OCI-LY3 (cell line): ENCODE measurements at regions not wholly inside any gene's neighbourhood (a gene's known extent, or its start where the extent isn't known, plus 50 kb on each side); places are given as distances from the start of the nearest gene placed in this dataset.

ENCODE experiments used
- H2AFZ ChIP-seq: fragments of 200-600, 300-600 bp; shearing (Covaris generic); 2 replicates; pipeline ENCODE4 v1.6.0; 2014; ENCODE audit warnings: antibody characterized with exemption, low read depth, low read length
- H3K27ac ChIP-seq: fragments of 200-600, 300-600 bp; sonication (generic); 2 replicates; pipeline ENCODE4 v1.5.1; 2014; ENCODE audit warnings: mild to moderate bottlenecking, low read length, moderate library complexity, mixed read lengths
- H3K27me3 ChIP-seq: fragments of 200-600, 300-600 bp; sonication (generic); 2 replicates; pipeline ENCODE4 v1.6.1; 2014; ENCODE audit warnings: low read depth, low read length, mixed read lengths
- H3K36me3 ChIP-seq: fragments of 200-600, 300-600 bp; sonication (generic); replicated peaks from 2 replicates; pipeline ENCODE3; 2014; ENCODE audit warnings: low read depth, low read length, mixed read lengths
- H3K4me1 ChIP-seq: fragments of 300-600, 200-600 bp; sonication (generic); 2 replicates; pipeline ENCODE4 v1.6.1; 2014; ENCODE audit warnings: low read length, mixed read lengths
- H3K4me2 ChIP-seq: fragments of 200-600, 300-600 bp; sonication (generic); 2 replicates; pipeline ENCODE4 v1.6.1; 2014; ENCODE audit warnings: low read length, mixed read lengths
- H3K4me3 ChIP-seq: fragments of 300-600, 200-600 bp; sonication (generic); 2 replicates; pipeline ENCODE4 v1.5.1; 2014; ENCODE audit warnings: antibody characterized with exemption, mild to moderate bottlenecking, low read length, moderate library complexity
- H3K79me2 ChIP-seq: fragments of 300-600, 200-600 bp; shearing (Covaris generic); 2 replicates; pipeline ENCODE4 v1.6.1; 2014; ENCODE audit warnings: mild to moderate bottlenecking, low read length, mixed read lengths
- H3K9ac ChIP-seq: fragments of 300-600, 200-600 bp; shearing (Covaris generic); 2 replicates; pipeline ENCODE4 v1.6.0; 2014; ENCODE audit warnings: mild to moderate bottlenecking, low read length, moderate library complexity
- H3K9me3 ChIP-seq: fragments of 200-600, 300-600 bp; shearing (Covaris generic); 2 replicates; pipeline ENCODE4 v1.6.1; 2014; ENCODE audit warnings: low read length, mixed read lengths; ENCODE audit not compliant: insufficient read depth
- H4K20me1 ChIP-seq: fragments of 200-600, 300-600 bp; sonication (generic); 2 replicates; pipeline ENCODE4 v1.6.1; 2016; ENCODE audit warnings: low read length, mixed read lengths; ENCODE audit not compliant: insufficient read depth
- EZH2phosphoT487 ChIP-seq: fragments of 200-600 bp; shearing (Covaris generic); IDR thresholded peaks from 2 replicates; pipeline ENCODE4 v1.6.1; 2018; ENCODE audit warnings: antibody characterized with exemption, mixed run types, low read depth
- TF ChIP-seq, protein P1 (sequence below): fragments of 200-600, 300-600 bp; sonication (generic); IDR thresholded peaks from 2 replicates; pipeline ENCODE4 v1.5.1; 2014; ENCODE audit warnings: antibody characterized with exemption, low read length, low read depth

DNA sequence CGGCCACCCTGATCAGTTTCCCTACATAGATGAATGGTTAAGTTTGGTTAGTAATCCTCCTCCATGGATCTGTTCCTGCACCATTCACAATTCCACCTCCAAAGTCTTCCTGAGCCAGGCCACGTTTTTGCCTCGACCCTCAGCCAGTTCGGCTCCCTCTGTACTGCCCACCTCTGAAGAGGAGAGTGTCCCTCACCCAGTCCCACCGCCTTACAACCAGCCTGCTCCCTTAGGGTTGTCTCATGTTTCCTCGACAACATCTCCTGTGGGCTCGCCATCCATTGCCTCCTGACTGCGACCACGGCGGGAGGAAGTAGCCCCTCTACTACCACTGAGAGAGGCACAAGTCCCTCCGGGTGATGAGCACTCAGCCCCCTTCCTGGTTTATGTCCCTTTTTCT is 338.0 kb upstream of the CNTNAP5 start:
- Histone ChIP-seq H3K9ac (no peak overlapping the region), H3K4me2 (no peak overlapping the region), H3K27ac (no peak overlapping the region), H3K4me3 (no peak overlapping the region), H3K4me1 (no peaks in the 10 kb centered on the region), H4K20me1 (no peaks in the 10 kb centered on the region), H3K27me3 (no peaks in the 10 kb centered on the region), H2AFZ (no peak overlapping the region), H3K36me3 (no peaks in the 10 kb centered on the region), H3K9me3 (no peaks in the 10 kb centered on the region), H3K79me2 (no peaks in the 10 kb centered on the region)
- TF ChIP-seq EZH2phosphoT487 = no peak
- TF ChIP-seq, protein P1, sequence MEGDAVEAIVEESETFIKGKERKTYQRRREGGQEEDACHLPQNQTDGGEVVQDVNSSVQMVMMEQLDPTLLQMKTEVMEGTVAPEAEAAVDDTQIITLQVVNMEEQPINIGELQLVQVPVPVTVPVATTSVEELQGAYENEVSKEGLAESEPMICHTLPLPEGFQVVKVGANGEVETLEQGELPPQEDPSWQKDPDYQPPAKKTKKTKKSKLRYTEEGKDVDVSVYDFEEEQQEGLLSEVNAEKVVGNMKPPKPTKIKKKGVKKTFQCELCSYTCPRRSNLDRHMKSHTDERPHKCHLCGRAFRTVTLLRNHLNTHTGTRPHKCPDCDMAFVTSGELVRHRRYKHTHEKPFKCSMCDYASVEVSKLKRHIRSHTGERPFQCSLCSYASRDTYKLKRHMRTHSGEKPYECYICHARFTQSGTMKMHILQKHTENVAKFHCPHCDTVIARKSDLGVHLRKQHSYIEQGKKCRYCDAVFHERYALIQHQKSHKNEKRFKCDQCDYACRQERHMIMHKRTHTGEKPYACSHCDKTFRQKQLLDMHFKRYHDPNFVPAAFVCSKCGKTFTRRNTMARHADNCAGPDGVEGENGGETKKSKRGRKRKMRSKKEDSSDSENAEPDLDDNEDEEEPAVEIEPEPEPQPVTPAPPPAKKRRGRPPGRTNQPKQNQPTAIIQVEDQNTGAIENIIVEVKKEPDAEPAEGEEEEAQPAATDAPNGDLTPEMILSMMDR = no peak

DNA sequence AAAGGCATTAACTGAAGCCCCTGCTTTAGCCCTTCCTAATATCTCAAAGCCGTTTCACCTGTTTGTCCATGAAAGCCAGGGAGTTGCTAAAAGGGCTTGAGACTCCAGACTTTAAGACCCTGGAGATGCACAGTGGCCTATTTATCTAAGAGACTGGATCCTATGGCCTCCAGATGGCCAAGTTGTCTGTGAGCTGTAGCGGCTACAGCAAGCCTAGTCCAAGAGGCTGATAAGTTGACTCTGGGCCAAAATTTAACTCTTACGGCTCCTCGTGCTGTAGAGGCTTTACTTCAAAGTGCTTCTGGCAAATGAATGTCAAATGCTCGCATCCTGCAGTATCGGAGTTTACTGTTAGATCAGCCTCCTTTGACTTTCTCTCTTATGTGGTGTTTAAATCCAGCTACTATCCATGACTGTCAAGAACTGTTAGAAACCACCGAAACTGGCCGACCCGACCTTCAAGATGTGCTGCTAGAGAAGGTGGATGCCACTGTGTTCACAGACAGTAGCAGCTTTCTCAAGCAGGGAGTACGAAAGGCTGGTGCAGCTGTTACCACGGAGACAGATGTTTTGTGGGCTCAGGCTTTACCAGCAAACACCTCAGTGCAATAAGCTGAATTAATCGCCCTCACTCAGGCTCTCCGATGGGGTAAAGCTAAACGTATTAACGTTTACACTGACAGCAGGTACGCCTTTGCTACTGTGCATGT is 336.7 kb upstream of the CNTNAP5 start:
- no peaks in the 10 kb centered on the region for H4K20me1 ChIP-seq
- H3K36me3 ChIP-seq = no peaks in the 10 kb centered on the region
- no peaks in the 10 kb centered on the region for H3K79me2 ChIP-seq
- H3K4me3 ChIP-seq = no peak overlapping the region
- no peak overlapping the region for H3K9ac ChIP-seq
- H3K4me2 ChIP-seq = no peak overlapping the region
- H3K27ac ChIP-seq = no peak overlapping the region
- H3K4me1 ChIP-seq = peaks cover 2% of the 10 kb centered on the region
- no peak overlapping the region for H2AFZ ChIP-seq
- no peaks in the 10 kb centered on the region for H3K9me3 ChIP-seq
- TF ChIP-seq EZH2phosphoT487 = no peak
- TF ChIP-seq, protein P1 = no peak
- H3K27me3 ChIP-seq = no peaks in the 10 kb centered on the region

DNA sequence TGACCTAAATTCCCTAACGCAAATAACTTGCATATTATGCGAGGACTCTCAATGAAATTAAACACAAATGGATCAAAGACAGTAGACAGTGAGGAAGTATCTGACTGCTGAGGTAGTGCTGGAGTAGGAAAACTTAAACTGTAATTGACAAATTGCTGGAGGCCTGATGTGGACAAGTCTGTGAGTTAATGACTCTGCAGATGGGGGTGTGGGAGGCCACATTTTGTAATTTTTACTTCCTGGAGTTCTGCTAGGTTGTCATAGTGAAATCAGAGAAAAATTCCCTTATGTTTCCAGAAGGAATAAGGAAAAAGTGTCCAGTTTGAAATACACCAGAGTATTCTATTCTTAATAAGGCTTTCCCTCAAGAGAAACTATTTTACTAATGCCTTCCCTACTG is 333.0 kb upstream of the CNTNAP5 start:
- H3K36me3 ChIP-seq = no peaks in the 10 kb centered on the region
- H3K27ac ChIP-seq = no peak overlapping the region
- no peaks in the 10 kb centered on the region for H4K20me1 ChIP-seq
- H2AFZ ChIP-seq = no peak overlapping the region
- H3K4me2 ChIP-seq = no peak overlapping the region
- no peaks in the 10 kb centered on the region for H3K79me2 ChIP-seq
- no peaks in the 10 kb centered on the region for H3K27me3 ChIP-seq
- H3K4me1 ChIP-seq = peaks cover 28% of the 10 kb centered on the region
- no peaks in the 10 kb centered on the region for H3K9me3 ChIP-seq
- no peak overlapping the region for H3K9ac ChIP-seq
- H3K4me3 ChIP-seq = no peak overlapping the region
- TF ChIP-seq EZH2phosphoT487 = no peak
- TF ChIP-seq, protein P1 = no peak

DNA sequence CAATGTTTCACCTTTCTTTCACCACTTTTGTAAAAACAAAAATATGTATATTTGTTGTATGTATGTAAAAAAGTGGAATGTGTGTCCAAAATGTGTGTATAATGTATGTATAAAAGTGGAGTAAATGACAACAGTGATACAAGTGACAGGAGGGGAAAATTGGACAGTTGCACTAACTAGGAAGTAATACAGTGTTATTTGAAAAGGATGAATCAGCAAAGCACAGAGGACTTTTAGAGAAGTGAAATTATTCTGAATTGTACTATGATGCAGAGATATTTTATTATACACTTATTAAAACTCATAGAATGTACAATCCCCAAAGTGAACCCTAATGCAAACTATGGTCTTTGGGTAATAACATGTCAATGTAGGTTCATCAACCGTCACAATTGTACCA is 331.3 kb upstream of the CNTNAP5 start:
- peaks cover 28% of the 10 kb centered on the region for H3K4me1 ChIP-seq
- H3K9ac ChIP-seq = no peak overlapping the region
- H3K4me3 ChIP-seq = no peak overlapping the region
- no peaks in the 10 kb centered on the region for H4K20me1 ChIP-seq
- no peaks in the 10 kb centered on the region for H3K27me3 ChIP-seq
- H3K79me2 ChIP-seq = no peaks in the 10 kb centered on the region
- H3K27ac ChIP-seq = no peak overlapping the region
- TF ChIP-seq, protein P1 = no peak
- no peak for TF ChIP-seq EZH2phosphoT487
- no peaks in the 10 kb centered on the region for H3K36me3 ChIP-seq
- H3K9me3 ChIP-seq = no peaks in the 10 kb centered on the region
- H2AFZ ChIP-seq = no peak overlapping the region
- H3K4me2 ChIP-seq = 0 out of 2 replicates have a peak overlapping the region, but pooled peaks have one; percentile 13
